ENCODE measurements at regions not wholly inside any gene's neighbourhood (a gene's known extent, or its start where the extent isn't known, plus 50 kb on each side); places are given as distances from the start of the nearest gene placed in this dataset.

DNA sequence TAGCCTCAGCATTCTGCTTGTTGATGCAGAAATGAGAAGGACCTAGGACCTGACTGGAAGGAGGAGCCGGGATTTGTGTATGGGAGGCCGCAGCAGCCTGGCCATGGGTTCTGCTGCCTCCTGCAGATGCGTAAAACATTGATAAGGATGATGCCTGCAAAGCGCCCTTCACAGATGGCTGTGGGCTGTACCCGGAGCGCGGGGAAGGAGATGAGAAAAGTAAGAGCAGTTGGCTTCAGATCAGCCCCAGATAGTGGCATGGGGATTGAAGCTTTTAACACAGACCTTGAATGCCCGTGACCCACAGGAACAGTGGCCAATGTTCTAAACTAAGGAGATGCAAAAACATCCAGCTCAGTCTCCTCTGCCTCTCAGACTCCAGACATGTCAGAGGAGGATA lies 136.4 kb upstream of the KCNG1 start:
- H3K4me3 ChIP-seq (ENCODE audit: low read length), result no peak overlapping the region
- no peak for TF ChIP-seq CTCF (conservative IDR thresholded peaks at IDR 0.05; ENCODE audit: low read depth, low read length)
- DNase-seq (ENCODE audit: low read depth), result no peak

DNA sequence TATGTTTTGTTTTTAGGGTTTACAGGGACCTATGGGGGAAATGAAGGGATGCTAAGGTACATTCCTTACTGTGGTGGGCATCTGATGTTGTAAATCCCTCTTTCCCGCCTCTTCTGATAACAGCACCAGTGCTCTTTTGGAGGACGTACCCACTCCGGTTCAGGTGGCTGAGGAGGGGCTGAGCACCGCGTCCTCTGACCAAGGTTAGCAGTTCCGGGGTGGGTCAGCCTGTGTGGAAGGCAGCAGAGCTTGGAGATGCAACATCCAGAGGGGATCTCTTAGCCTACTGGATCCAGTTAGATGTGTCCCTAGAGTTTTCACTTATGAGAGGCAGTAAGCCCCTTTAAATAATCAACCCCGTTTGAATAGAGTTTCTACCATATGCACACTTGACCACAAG lies 135.3 kb upstream of the KCNG1 start:
- TF ChIP-seq CTCF (conservative IDR thresholded peaks at IDR 0.05; ENCODE audit: low read depth, low read length), result no peak
- no peak overlapping the region for H3K4me3 ChIP-seq (ENCODE audit: low read length)
- no peak for DNase-seq (ENCODE audit: low read depth)

- DNase-seq (ENCODE audit: low read depth), result no peak
- H3K4me3 ChIP-seq (ENCODE audit: low read length), result no peak overlapping the region
- TF ChIP-seq CTCF (conservative IDR thresholded peaks at IDR 0.05; ENCODE audit: low read depth, low read length), result no peak
Observed at GRCh38 chr20:51156041-51156982, 133.4 kb upstream of the KCNG1 start.

DNA sequence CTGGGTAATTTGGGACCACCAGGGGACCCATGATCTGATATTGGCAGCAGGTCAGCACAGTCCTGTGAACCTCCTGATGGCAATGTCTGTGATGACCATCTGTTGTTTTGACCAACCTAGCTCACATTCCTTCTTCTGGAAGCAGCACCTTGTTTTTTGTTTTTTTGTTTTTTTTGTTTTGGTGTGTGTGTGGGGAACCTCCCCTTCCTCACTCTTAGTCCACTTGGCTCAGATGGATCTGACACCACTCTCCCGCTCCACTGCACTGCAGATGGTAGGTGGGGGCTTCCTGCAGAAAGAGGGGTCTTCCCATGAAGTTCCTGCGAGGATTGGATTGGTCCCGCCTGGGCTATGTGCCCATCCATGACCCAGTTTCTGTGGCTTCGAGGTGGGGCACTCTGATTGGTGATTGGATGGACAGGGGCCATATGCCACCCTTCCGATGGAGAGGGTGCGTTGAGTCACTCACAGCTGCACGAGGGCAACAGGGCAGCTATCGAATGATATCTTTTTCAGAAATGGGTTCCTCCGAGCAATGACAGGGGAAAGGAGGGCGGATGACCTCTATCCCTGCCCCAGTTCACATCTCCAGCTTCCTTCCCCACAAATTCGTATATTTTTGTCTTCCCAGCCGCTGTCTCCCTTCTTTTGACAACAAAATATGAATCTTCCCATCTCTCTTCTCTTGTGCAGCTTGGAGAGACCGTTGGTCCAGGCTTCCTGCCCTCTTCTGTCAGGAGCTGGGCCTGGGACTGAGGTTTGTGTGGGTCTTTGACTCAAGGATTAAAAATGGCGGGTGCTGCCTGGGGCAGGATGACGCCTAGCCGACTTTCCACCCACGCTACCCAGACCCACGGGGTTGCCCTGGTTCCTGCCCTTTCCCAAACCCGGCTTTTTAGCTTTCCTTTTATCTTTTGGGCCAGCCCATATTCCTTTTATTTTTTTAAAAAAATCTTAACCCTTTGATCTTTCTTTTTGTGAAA lies 132.1 kb upstream of the KCNG1 start:
- no peak overlapping the region for H3K4me3 ChIP-seq (ENCODE audit: low read length)
- TF ChIP-seq CTCF (conservative IDR thresholded peaks at IDR 0.05; ENCODE audit: low read depth, low read length), result no peak
- DNase-seq (ENCODE audit: low read depth), result no peak

DNA sequence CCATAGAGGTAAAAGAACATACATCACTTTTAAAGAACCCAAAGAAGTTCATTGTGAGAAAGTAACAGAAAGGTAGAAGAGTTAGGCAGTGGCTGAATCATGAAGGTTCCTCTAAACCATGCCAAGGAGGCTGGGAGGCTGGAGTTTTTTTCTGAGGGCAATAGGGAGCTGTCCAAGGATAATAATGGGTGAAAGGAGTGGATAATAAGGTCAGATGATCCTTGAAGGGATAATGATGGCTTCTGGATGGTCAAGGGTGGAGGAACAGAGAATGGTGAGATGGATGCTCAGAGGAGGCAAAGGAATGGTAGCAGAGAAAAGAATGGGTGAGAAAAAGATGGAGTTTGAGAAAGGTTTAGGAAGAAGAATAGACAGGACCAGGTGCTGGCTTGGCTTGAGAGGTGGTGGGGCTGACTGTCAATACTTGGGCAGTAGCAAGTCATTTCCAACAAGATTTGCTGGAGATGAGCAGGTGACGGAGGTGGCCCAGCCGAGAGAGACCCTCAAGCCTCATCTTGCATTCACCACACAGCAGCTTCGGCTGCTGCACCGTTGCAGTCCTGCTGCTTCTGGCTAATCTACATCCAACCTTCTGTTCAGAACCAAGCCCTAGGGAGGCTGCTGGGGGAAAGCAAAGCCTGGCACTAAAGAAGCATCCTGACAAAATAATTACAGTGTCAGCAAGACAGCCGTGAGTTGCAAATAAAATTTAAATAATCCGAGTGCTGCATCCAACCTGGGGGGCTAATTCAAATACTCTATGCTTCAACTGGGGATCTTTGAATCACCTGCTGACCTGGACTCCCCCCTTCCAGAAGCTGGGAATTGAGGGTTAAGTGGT lies 131.2 kb upstream of the KCNG1 start:
- TF ChIP-seq CTCF (conservative IDR thresholded peaks at IDR 0.05; ENCODE audit: low read depth, low read length), result no peak
- no peak overlapping the region for H3K4me3 ChIP-seq (ENCODE audit: low read length)
- no peak for DNase-seq (ENCODE audit: low read depth)

GRCh38 chr20:51148941-51149340 lies 126.0 kb upstream of the KCNG1 start:
- no peak for TF ChIP-seq CTCF (conservative IDR thresholded peaks at IDR 0.05; ENCODE audit: low read depth, low read length)
- H3K4me3 ChIP-seq (ENCODE audit: low read length), result no peak overlapping the region
- DNase-seq (ENCODE audit: low read depth), result no peak

Data from retinal pigment epithelial cell (primary cell).